ENCODE measurements at regions not wholly inside any gene's neighbourhood (a gene's known extent, or its start where the extent isn't known, plus 50 kb on each side); places are given as distances from the start of the nearest gene placed in this dataset.
"Not testable (repeated sequence)": the region's sequence is repeated elsewhere in the genome, so short reads cannot be mapped to it uniquely, and the experiment has no call there.

DNA sequence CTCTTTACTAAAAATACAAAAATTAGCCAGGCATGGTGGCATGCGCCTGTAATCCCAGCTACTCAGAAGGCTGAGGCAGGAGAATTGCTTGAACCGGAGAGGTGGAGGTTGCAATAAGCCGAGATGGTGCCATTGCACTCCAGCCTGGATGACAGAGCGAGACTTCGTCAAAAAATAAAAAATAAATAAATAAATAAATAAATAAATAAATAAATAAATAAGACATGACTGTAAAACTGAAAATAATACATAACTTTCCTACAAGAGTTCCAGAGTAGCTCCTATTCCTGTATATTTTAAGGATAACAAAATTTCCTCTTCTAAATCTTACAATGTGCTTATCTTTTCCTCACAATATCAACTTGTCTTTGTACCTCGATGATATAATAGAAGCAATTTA lies 549.4 kb downstream of the TRAM1L1 start:
- DNase-seq = not testable (repeated sequence)

- DNase-seq = no peak
Observed at GRCh38 chr4:116531870-116532269, 553.5 kb downstream of the TRAM1L1 start.

DNA sequence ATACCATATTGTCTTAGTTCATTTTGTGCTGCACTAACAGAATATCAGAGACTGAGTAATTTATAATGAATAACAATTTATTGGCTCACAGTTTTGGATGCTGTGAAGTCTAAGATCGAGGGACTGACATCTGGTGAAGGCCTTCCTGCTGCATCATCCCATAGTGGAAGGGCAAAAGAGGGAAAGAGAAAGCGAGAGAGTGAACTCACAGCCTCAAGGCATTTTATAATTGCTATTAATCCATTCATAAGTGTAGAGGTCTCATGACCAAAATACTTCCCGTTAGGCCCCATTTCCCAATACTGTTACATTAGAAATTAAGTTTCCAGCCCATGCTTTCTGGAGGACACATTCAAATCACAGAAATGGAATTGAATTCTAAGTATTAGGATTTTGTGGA lies 554.4 kb downstream of the TRAM1L1 start:
- DNase-seq = no peak

DNA sequence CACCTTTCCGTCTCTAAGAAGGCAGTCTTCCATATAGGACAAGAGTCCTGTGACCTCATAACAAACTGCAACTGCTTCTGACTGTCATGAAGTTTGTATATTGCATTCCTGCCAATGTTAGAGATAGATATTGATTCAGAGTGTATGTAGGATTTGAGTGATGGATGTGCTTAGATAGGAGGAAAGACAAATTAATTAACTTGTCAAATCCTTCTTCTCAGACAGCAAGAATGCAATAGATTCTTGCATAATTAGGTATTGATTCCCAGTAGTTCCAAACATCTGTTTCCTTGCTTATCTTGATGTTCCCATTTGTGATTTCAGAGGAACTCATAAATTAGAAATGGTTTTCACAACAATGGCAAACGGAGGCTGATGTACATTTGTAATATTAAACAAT lies 555.3 kb downstream of the TRAM1L1 start:
- no peak for DNase-seq

DNA sequence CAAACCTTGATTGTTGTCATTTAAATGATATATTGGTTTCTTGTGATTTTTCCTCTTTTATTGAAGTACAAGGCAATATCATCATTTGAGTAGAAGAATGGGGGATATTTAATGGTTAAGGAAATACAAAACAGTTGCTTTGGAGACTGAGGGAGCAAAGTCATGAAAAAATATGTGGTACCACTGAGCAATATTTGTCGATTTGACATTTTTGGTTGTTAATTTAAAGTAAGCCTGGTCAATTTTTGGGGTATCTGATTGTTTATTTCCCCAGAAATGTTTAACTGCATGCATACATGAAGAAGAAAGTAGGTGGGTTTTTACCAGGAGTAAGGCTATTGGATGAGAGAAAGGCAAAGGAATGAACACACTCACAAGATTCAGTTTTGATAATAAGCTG lies 556.2 kb downstream of the TRAM1L1 start:
- DNase-seq = no peak

DNA sequence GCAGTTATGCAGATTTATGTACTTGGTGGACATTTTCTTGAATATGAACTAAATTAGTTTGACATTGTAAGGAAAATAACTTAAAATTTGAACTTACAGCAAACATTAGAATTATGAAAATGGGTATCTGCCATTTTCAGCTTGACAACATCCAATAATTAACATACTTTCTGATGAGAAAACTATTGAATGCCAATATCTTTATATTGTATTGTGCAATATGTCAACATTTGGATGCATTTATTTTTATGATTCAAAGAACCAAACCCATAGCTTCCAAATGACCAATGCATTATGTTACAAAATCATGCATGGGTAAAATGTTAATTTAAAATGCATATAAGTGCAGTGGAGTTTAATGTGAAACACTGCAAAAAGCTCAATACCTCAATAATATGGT lies 562.5 kb downstream of the TRAM1L1 start:
- no peak for DNase-seq

- no peak for DNase-seq
Observed at GRCh38 chr4:116520886-116521285, 564.5 kb downstream of the TRAM1L1 start.

DNA sequence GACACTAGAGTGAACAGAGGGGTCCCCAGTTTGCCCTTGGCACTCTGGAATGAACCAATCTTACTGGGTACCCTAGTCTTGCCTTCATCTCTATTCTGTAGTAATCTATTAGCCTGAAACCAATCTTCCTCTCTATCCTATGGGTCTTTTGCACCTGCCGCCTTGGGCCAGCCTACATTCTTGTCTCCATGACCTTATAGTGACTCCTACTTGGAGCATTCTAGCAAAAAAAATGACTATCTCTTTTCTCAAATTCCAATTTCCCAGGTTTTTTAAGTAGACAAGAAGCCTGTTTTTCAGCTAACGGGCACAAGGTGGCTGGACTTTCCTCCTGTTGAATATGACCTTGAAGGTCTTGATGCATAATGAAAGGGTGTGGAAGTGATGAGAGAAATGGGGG lies 568.7 kb downstream of the TRAM1L1 start:
- DNase-seq = no peak

DNA sequence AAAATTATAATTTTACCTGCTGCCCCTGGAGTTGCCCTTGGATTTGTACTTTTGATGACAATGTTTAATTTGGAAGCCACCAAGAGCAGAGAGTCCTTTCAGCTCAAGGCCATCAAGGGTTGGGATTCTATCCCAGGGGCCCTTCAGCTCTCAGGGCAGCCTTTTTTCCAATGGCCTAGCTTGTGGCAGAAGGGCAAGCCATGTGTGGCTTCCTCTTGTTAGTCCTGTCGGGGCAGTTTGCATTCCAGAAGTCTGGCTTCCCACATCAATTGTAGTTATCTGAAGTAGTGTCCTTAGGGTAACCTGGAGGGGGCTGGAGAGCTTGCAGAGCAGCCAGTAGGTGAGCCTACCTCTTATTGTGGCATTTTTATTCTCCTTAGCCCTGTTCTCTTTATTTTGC lies 569.4 kb downstream of the TRAM1L1 start:
- no peak for DNase-seq

DNA sequence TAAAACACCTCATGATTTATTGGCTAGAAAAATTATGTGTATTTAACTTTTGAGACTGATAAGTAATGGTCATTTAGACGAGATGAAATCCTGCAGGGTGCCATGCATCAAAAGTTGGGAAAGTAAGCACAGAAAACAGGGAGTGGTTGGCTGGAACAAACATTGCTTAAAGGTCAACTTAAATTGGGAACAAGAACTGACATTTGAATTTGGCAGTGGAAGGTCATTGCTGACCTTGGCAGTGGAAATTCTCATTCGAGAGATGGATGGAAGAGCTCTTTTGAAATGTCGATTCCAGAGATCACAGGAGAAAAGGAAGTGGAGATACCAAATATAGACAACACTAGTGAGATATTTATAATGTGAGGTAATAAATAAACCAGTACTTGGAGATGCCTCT lies 572.8 kb downstream of the TRAM1L1 start:
- DNase-seq = no peak

DNA sequence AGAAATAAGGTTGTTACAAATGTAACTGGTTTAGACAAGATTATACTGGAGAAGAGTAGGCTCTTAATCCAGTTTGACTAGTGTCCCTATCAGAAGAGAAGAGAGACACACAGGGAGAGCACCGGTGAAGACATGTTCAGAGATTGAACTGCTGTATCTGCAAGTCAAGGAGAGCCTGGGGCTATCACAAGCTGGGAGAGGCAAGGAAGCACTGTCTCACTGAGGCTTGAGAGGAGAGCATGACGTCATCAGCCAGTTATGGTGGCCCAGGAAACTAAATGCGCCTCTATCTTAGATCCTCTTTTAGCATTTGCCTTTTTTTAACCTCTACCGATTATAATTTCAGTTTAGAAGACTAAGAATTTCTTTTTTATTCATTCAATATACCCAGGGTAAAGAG lies 583.4 kb downstream of the TRAM1L1 start:
- no peak for DNase-seq

- no peak for DNase-seq
Observed at GRCh38 chr4:116500225-116500624, 585.2 kb downstream of the TRAM1L1 start.

GRCh38 chr4:116489739-116490138 lies 595.6 kb downstream of the TRAM1L1 start:
- no peak for DNase-seq

DNA sequence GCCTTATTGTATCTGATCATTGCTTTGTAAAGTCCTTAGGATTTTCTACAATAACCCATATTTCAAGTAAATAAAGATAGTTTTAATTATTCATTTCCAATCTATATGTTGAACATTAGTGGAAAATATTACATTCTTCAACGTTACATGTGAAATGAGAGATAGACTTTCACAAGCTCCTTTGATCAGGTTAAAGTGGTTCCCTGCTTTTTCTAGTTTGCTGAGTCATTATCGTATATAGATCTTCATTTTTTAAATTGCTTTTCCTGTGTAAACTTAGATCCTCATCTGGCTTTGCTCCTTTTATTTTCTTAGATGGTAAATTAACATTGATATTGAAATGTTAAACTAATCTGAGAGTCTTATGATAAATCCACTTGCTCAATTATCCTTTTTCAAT lies 599.0 kb downstream of the TRAM1L1 start:
- no peak for DNase-seq

DNA sequence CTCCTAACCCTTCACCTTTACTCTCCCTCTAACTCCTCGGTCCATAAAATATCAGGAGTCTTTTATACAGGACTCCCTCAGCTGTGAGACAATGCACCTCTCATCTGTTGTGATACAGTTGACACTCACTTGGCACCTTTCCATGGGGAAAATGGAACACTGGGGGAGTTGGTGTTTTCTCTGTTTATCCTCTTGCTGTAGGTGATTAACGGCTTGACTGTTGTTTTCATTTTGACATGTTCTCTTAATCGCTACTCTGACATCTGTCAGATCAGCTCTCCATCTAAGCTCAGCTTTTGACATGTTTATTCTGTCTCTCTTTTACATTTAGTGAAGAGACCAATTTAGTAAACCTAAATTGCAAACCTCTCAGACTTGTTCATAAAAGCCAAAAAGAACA lies 604.8 kb downstream of the TRAM1L1 start:
- DNase-seq = no peak

DNA sequence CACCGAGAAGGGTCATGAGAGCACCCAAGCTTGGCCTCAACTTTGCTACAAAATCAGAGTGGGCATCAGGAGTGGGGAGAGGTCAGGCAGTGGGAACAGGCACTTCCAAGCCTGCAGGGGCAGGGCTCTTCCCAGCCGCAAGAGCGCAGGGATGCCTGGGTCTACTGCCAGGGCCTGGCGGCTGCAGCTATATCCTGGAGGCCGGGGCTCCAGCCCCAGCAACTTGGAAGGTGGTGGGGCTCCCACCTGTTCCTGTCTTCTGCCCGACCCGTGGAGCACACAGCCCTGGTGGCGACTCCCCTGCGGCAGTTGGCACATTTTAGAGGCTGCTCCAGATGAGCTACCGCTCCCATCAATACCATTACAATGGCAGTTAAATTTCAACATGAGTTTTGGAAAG lies 607.0 kb downstream of the TRAM1L1 start:
- no peak for DNase-seq

GRCh38 chr4:116469582-116469981 lies 615.8 kb downstream of the TRAM1L1 start:
- DNase-seq = no peak

DNA sequence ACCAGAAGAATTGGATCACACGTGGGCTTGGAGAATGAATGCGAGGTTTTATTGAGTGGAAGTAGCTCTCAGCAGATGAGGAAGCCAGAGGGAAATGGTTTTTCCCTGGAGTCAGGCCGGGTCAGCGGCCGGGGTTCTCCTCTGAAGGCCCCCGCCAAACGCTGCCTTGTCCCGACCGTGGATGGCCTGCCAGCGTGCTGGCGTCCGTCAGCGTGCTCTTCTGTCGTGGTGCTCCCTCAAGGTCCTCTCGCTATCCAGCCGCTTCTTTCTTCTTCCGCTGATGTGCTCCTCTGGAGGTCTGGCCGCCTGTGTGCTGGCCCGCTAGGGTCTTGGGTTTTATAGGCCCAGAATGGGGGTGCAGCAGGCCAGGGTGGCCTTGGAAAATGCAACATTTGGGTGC lies 632.2 kb downstream of the TRAM1L1 start:
- no peak for DNase-seq

DNA sequence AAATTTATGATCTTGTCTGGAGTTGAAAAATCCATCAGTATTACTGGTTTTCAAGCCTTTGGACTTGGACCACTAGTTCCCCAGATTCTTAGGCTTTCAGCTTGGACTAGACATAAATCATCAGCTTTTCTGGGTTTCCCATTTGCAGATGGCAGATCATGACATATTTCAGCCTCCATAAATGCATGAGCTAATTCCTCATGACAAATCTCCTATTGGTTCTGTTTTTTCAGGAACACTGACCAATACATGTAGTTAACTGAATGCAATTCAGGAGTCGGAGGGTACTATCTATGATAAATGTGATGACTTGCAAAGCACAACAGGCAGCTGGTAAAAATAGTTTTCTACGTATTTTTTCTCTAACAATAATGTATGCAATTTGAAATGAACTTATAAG lies 635.6 kb downstream of the TRAM1L1 start:
- no peak for DNase-seq

- DNase-seq = no peak
Observed at GRCh38 chr4:116444117-116444516, 641.3 kb downstream of the TRAM1L1 start.

DNA sequence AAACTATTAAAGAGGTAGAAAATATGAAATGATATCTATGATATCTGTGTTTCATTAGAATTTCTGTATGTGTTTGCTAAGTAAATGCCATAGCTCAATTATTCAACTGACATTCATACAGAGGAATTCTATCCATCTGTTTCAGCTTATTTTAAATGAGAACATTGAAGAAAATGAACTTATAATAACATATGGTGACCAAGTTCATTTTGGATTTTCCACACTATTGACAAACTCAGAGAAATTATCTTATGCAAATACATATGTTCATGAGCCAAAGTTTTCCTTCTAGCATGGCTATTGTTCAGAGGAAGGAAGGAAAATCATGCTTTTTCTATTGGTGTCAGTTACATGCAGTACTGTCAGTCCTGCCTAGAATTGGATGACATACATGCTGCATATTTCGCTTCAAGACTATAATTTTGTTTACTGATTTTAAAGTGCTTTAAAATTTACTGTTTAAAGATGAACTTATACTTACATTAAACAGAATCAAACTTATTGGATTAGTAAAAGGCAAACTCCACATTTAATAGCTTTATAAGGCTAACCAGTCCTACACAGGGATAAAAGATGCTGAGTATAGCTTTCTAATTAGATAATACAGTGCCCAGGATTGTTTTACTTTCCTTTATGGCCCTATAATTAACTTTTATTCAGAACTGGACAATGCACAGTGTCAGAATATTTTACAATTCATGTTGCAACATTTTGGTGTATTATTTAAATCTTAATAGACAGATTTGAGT lies 646.2 kb downstream of the TRAM1L1 start:
- DNase-seq = no peak

GRCh38 chr4:116438417-116438816 lies 647.0 kb downstream of the TRAM1L1 start:
- no peak for DNase-seq

GRCh38 chr4:116427666-116428065 lies 657.7 kb downstream of the TRAM1L1 start:
- no peak for DNase-seq

DNA sequence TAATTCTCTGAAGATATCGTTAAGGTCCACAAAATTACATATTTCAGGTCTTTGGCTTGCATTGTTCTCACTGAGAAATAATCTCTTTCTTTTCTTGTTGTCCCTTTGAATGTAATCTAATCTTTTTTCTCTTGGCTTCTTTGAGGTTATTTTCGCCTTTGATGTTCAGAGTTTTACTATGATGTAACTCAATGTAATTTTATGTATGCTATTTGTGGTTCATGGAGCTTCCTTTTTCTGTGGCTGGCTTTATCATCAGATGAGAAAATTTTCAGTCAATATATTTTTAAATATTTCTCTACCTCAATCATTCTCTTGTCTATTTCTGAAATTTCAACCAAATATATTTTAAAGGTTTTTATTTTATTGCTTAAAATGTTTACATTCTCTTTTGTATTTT lies 672.2 kb downstream of the TRAM1L1 start:
- no peak for DNase-seq

- no peak for DNase-seq
Observed at GRCh38 chr4:116401293-116401692, 684.1 kb downstream of the TRAM1L1 start.

DNA sequence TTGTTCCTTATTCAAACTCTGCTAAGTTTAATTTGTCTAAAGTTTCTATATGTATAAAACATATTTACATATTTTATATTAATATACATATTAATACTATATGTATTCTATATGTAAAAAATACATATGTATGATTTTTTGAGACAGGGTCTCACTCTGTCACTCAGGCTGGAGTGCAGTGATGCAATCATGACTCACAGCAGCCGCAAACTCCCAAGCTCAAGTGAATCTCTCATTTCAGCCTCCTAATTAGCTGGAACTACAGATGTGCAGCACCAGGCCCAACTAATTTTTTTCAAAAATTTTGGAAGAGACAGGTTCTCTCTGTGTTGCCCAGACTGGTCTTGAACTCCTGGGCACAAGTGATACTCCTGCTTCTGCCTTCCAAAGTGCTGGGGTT lies 684.9 kb downstream of the TRAM1L1 start:
- no peak for DNase-seq

All from NK-92 treated with Interleukin-12 subunit alpha and Interleukin-12 subunit beta, amount 100 ng/mL, for 24 hours (cell line).